NOMO-1 treated with DMSO at 0.1 percent for 48 hours (cell line): ENCODE measurements at regions not wholly inside any gene's neighbourhood (a gene's known extent, or its start where the extent isn't known, plus 50 kb on each side); places are given as distances from the start of the nearest gene placed in this dataset.

Source experiments
- DNase-seq: peaks from one replicate; lab custom pipeline; 2025; ENCODE audit not compliant: unreplicated experiment; lab: John Stamatoyannopoulos, UW

DNA sequence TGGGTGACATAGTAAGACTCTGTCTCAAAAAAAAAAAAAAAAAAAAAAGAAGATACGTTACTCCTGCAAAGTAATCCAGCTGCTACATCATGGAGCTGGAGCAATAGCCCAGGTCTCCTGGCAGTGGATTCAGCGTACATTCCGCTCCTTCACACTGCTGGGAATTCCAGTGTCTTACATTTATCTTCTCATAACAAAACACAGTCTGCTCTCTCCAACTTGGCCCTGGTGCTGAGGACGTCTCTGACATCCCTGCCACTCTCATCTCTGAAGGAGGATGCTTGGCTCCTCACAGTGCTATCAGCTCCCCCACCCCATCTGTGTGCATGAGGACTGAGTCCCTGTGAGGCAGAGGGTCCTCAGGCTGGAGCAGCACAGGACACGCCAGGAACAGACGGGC, 529.8 kb downstream of the CD83 start:
- no peak for DNase-seq

DNA sequence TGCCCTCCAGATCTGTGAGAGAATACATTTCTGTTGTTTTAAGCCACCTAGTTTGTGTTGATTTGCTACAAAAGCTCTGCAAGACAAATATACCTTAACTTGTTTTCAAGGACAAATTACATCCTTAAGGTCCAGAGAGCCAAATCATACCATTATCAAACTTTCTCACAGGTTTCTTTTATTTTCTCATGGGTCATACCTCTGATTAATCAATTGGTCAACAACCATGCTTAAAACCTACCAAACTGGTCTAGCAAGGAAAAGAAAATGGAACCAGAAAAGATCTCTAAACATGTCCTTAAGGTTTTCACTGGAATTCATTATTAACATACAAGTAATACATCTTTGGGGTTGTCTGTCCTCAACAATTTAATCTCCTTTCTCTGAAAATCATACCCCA, 535.0 kb downstream of the CD83 start:
- DNase-seq = no peak

DNA sequence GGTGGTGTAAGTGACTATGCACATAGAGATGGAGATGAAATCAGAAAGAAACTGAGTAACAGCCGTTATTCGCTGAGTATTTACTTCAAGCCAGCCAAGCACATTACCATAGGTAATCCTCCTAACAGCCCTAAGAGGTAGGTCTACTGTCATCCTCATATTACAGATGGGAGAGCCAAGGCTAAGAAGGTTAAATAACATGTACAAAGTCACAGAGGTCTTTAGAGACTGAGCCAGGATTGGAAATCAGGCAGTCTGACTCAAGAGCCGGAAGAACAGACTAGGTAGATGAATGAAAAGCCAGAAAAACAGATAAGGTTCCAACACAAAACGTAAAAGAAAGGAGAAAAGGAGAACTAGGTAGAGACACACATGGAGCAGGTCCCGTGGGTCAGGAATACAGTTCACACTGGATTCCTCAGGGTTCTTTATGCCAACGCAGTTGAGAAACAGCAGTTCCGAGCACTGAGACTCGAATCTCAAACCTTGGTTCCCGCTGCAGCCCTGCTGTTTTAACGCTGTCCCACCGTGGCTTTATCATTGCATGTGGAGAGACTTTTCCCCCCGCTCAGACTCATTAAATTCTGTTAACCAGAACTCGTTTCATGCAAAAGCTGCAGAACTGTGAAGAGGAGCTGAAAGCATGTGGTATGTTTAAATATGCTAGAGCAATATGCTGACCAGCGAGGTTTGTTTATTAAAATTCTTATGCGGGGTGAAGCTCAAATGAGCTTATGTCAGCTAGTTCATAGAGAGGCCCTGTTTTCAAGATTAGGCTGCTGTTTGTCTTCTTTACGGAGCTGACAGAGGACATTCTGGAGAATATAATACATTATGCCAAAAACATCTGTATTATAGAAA, 537.9 kb downstream of the CD83 start:
- DNase-seq = peak; percentile 49

DNA sequence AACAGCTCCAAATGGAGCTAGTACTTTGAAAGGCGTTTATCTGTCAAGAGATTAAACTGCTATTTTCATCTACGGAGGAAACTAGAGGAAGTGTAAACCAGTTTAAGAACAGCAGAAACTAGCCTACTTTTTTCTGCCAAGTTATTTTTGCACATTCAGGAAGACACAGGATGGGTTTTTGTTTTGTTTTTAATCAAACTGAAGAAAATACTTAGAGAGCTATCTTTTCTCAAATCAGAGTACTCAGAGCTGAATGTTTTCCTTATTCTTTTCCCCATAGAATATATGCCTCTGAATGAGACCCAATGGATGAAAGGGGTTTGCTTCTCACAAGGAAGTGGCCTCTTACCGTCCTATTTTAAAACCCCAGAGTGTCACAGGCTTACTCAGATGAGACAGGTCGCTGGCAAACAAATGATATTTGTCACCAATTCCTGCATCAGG, 538.5 kb downstream of the CD83 start:
- DNase-seq = peak; percentile 52

DNA sequence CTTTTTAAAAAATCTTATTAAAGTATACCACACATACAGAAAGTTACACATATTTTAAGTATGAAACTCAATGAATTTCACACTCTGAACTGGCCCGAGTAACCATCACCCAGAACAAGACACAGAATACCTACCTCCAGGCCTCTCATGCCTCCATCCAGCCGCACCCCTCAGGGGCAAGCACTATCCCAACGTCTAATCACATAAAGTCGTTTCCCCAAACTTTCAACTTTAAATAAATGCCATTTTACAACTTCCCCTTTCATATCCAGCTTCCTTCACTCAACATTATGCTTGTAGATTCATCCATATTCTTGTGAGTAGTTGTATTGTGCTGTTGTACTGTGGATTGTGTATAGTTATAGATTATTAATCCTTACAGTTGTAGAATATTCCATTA, 539.1 kb downstream of the CD83 start:
- peak; percentile 91 for DNase-seq

DNA sequence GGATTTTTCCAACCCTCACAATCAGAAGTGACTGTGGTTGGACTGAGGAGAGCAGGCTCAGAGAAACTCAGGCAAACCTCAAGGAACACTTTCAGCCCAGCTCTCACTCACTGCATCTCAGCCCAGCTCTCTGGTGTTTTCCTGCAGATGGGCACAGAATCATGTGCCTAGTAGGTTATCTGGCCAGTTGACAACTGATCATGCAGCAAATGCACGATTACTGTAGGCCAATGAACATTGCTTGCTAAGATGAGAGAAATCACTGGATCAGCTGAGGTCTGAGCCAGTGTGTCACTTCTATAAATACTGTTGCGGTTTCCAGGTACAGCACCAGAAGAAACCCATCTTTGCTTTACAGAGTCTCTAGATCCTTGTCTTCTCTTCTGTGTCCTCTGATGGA, 540.5 kb downstream of the CD83 start:
- no peak for DNase-seq

DNA sequence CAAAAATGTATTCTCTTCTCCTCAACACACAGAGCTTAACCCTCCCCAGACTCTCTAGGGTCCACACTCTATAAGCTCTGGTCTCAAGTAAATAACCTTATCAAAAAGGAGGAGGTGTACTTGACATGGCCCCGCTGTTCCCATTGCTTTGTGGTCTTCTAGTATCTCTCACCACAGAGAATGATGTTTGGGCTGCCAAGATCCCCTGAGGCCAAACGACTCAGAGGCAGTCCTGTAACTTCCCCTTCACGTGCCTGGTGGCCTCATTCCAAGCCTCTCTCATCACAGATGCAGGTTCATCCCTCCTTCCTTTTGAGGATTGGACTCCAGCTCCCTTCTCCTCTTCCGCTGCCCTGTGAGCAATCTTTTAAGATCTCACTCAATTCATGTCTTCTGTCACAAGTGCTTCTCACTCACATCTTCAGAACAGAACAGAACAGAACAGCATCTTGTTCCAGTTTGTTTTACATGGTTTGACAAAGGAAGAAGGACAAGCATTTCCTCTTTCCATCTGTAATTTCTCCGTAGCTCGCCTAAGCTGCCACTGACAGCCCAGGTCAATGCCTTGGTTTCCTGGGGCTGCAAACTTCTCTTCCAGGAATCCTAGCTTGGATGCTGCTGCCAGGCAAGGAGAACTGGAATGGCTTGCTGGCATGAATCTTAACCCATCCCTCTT, 541.5 kb downstream of the CD83 start:
- DNase-seq = peak; percentile 80

DNA sequence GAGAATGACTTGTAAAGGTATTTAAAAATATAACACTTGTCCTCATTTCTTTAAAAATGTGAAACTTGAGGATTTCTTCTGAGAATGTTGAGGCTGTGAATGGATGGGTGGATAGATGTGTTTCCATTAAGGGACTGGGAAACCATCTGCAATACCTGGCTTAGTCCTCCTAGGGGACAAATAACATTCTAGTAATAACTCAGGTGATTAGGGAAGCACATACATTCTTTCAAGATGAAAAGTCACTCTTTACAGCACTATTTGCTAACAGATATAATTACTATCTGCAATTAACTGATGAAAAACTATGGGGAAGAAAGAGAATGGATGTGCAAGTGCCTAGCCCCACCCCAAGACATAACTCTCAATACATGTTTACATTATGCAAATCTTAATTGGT, 542.3 kb downstream of the CD83 start:
- no peak for DNase-seq

DNA sequence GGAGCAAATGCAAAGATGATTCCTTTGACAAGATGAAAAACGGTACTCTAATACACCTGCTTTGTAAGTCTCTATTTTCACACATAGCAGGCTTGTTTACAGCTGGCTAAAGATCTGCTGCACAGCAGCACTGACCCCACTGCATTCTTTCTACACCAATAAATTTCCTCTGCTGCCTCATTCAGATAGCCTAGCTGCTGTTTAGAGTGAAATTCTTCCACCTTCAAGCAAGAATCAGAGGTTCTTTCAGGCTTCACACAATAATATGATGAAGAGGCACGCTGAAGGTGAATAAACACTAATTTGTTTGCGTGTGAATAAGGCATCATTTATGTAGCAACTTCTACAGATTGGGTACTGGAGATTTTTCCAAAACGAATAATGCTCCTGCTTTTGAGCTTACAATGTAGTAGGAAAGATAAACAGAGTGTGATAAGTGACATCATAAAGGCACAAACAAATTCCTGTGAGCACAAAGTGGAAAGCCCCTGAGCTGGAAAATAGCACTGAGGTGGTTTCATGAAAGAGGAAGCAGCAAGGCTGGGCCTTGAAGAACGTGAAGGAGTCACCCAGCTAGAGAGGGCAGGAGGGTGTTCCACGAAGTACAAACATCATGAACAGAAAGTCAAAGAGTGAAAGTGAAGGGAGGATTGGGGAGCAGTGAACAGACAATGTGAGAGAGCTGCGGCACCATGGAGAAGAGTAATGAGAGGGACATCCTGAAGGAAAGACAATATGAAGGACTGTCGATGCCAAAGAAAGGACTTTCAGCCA, 543.4 kb downstream of the CD83 start:
- DNase-seq = peak; percentile 66

DNA sequence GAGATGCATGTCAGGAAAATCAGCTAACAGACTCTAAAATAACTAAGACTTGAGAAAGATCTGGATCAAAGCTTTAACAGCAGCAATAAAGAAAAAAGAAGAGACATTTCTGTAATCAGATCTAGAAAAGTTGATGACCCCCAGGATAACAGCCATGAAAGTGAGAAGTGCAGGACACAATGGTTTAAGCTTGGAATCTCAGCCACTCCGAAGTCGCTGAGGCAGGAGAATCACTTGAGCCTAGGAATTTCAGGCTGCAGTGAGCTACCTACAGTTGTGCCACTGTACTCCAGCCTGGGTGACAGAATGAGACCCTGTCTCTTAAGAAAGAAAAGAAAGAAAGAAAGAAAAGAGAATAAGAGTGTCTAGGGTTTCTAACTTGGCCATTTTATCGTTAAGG, 544.1 kb downstream of the CD83 start:
- DNase-seq = no peak

DNA sequence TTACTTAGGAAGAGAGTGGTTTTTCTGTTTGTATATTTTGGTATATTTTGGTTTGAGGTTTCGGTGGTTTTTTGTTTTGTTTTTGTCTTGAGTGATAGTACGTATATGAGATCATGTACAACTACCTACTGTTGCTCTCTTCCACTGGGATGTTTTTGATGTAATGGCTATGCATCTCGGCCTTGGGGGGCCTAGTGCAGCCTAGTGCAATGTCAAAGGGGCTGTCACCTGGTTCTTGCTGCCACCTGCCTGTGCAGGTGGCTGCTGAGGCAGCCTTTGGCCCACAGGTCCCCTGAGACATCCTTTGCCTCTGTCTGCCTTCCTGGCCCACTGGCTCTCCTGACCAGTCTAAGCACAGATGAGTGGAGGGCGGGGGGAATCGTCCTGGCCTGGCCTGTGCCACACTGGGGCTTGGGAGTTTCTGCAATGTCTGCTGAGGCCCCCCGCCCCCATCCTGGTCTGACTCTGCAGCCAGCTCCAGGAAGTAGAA, 546.6 kb downstream of the CD83 start:
- DNase-seq = no peak

DNA sequence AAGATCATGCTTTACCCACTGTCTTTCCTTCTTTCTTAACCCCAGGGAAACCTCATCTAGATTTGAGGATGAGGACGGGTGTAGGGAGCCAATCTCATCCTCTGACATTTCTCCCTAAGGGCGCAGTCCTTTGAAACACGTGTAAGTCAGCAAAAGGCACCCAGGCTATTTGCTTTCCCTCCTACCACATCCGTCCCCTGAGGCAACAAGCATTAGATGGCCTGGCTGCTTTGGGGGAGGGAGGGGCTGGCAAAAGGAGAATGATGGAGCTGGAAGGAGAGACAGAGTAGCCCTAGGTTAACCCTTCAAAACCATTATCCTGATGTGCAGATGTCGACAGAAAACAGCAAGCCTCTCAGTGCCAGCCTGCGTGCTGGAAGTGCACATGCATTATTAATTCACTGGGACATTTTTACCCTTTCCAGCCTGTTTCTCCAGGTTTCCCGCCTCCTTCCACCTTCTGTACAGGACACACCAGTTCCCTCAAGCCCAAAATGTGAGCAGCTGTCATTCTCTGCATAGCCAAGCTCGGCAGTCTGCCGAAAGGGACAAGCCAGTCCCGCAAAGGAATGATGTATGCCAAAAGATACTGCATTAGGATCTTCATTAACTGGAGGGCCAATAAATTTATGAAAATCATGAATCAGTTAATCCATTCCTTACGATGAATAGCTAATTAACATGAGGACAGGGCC, 547.2 kb downstream of the CD83 start:
- no peak for DNase-seq

DNA sequence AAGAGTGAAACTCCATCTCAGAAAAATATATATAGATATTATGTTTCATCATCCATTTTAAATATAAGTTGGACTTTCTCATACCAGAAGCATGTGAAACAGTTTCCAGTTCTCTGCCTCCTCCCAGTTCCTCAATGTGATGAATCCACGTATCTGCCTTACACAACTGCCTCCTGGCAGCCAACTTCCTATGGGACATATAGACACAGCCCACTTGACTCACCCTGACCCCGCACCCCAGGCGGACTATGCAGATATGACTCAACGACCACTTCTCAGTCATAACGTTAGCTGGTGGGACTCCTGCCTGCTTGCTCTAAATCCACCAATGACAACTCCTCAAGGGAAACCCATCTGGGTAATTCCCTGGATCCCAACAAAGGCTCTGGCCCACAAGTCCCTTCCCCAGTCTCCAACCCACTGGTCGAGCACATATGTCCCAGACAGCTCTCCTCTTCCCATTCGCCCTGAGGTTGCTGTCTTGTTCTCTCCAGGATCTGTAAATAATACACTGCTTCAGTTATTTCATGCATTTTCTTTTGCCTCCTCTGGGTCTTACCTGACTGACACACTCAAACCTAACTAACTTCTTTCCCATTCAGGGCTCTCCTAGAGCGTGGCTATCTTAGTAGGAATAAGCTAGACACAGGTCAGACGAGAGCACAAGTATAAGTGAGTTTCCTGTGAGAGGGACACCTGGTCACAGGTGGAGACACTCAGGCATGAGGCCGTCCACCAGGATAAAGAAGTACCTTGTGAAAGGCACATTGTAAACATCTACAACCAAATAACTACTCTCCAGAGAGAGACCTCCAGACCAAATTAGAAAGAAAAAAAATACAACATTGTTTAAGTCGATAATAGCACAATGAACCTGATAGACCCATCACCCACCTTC, 548.5 kb downstream of the CD83 start:
- DNase-seq = peak; percentile 90

DNA sequence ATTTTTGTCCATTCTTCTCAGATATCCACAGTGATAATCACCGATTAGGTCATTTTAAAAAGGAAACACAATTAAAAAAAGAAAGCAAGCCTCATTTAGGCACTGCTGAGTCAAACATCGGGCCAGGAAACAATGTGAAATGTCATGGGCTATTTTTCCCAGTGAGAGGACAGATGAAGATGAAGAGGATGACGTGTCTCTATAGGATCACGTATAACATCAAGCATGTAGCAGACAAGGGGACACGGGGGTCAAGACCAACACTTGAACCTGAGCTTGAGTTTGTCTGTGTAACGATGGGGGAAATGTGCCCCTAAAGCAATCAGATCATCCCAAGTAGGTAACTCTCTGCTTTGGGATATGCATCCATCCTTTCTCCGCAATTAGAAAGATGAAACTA, 553.2 kb downstream of the CD83 start:
- DNase-seq = no peak

DNA sequence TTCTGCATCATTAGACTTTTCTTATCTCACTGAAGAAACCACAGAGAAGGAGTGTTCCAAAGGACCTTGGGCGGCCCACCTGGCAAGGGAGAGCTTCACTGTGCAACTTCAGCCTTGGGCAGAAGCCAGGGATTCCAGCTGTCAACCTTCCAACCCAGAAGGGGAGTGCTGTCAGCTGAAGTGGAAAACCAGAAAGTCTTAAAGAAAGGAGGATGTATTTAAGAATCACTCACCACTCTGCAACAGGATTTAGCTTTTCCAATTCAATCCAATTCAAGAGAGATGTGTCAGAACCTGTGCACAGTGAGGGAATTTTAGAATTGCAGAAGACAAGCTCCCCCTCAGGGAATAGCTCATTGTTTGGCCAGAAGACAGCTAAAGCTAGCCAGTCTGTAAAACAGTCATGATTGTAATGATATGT, 553.7 kb downstream of the CD83 start:
- no peak for DNase-seq

DNA sequence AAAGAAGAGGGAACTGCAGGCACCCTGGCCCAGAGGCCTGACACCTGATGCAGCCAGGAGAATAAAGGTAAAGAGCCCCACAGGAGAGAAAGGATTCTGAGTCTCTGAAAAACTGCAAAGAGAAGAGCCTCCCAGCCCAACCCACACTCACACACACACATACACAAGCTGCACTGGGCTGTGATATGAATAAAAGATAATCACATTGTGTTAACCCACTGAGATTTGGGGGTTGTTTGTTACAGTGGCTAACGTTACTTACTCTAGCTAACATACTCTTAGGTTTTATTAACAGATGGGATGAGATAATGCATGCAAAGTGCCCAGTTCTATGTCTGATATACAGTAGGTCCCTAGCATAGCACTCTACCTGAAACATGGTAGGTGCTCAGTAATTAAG, 554.4 kb downstream of the CD83 start:
- no peak for DNase-seq

DNA sequence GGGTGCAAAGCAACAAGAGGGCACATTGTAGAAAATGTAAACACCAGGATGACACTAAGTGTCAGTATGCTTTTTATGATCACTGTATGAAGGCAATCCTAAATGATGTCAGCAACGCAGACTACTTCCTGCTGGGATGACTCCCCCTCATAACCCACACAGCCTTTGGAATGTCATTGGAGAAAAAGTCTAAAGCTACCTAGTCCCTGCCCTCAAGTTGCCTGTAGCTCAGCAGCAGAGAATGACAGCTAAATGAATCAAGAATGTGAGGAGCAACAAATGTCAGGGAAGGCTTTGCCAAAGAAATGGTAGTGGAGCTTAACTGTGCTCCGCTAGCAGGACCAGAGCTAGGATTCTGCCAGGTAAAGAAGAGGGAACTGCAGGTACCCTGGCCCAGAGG, 555.6 kb downstream of the CD83 start:
- DNase-seq = no peak

DNA sequence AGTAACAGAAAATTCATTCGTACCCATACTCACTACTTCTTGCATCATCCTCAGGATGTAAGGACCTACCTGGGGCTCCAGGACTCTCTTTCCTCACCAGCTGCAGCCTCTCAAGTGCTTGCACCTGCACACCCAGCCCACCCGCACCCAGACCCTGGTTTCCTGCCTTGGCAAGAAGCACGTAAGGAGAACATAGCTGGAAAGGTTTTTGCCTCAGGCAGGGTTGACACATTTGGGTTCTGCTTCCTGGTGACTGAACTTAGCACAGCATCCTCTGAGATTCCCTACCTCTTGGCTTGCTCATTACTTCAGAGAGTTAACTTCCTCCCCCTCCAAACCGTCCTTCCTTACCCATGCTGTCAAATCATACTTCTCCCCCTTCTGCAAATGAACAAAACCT, 556.9 kb downstream of the CD83 start:
- DNase-seq = no peak

DNA sequence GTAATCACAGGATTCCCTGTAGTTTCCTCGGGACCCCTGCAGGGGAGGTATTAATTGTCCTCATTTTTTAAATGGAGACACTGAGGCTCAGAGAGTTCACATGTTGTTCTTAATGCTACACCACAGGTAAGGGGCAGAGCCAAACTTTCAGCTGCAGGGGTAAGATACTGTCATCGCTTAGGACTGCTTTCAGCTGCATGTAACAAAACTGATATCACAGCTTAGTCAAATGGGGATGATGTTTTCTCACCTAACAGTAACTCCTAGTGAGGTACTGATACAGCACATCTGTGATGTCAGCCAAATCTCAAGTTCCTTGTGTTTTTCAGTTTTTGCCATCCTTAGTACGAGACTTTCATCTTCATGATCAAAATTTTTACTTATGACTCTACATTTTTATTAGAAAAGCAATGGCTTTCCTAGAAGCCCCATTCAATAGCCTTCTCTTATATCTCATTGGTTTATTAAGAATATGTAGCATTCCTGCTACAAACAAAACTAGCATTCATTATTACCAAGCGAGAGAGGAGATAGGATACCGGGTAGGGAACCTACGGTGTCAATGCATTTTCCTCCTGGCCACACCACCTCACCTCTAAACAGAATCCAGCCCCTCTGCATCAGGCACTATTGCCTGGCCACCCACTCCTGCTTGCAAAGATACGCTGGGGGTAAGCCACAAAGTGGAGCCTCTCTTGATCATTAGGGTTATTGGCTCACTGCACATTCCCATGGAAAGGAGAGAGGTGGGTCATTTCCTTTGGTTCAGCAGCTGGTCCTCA, 557.5 kb downstream of the CD83 start:
- DNase-seq = no peak
